Prostate gland (tissue), 2 donors: ENCODE measurements at regions not wholly inside any gene's neighbourhood (a gene's known extent, or its start where the extent isn't known, plus 50 kb on each side); places are given as distances from the start of the nearest gene placed in this dataset.

Experiments used
- DNase-seq: peaks from one replicate; pipeline ENCODE4 v3.0.0-alpha.2; 2019; ENCODE audit warnings: low spot score
- H3K27ac ChIP-seq, 2 donors: fragments of 200-600 bp; sonication (generic); 2 replicates each; pipeline ENCODE4 v1.5.1; 2017 to 2019
- H3K27me3 ChIP-seq: fragments of 200-600 bp; sonication (generic); replicated peaks from 2 replicates; pipeline ENCODE4 v1.5.1; 2019; ENCODE audit not compliant: insufficient read depth
- H3K36me3 ChIP-seq, 2 donors: fragments of 200-600 bp; sonication (generic); 1 replicate in 1 of 2; 2 replicates in 1 of 2; pipeline versions ENCODE4 v1.5.1 to v1.8.1; 2017 to 2019
- H3K4me1 ChIP-seq: fragments of 200-600 bp; sonication (generic); replicated peaks from 2 replicates; pipeline ENCODE4 v1.5.1; 2019
- H3K4me3 ChIP-seq, 2 donors: fragments of 200-600 bp; sonication (generic); 2 replicates each; pipeline ENCODE4 v1.5.1; 2017 to 2019
- H3K9me3 ChIP-seq: fragments of 200-600 bp; sonication (generic); 2 replicates; pipeline ENCODE4 v1.5.1; 2017
- CTCF ChIP-seq, 4 experiments: fragments of 200-600 bp in 2 of 4; fragments of 450-650 bp in 2 of 4; sonication (generic) in 2 of 4; IDR thresholded peaks; 1 replicate in 3 of 4; 2 replicates in 1 of 4; pipeline ENCODE4 v1.5.1; 2016 to 2019; ENCODE audit warnings: antibody characterized with exemption in 4 of 4, mild to moderate bottlenecking in 2 of 4, moderate library complexity in 2 of 4
- POLR2A ChIP-seq: fragments of 450-650 bp; IDR thresholded peaks from one replicate; pipeline ENCODE4 v1.6.1; 2016; ENCODE audit warnings: antibody characterized with exemption, mild to moderate bottlenecking
- POLR2AphosphoS5 ChIP-seq: sonication (generic); formaldehyde crosslinking; IDR thresholded peaks from one replicate; pipeline ENCODE4 v1.6.1; 2017; ENCODE audit warnings: antibody characterized with exemption
- WGBS: methylation state at CpG from one replicate; pipeline ENCODE4 v1.1.5; 2018; 5-methylcytosine and 5-hydroxymethylcytosine counted together
- intact Hi-C: fragments of 100-400 bp; cut with DNase I; formaldehyde crosslinking; loops from one replicate; pipeline ENCODE4 v1.14.2; 2022
- small RNA-seq, 2 donors: library from RNA; depleted of rRNA; stranded (forward); fragments of <200 nt; gene quantifications; one replicate each; pipeline ENCODE3, GENCODE V24; 2016

GRCh38 chr10:34872820-34873219 is 57.7 kb upstream of the PARD3 start:
- no peaks in the 10 kb centered on the region for H3K36me3 ChIP-seq
- H3K27me3 ChIP-seq, result no peaks in the 10 kb centered on the region
- H3K9me3 ChIP-seq, result no peaks in the 10 kb centered on the region
- no peak for TF ChIP-seq POLR2AphosphoS5
- no peak for TF ChIP-seq CTCF (IDR thresholded peaks at IDR 0.05)
- TF ChIP-seq POLR2A, result no peak
- WGBS, result 93% methylated on average over 3 of the region's 3 CpGs
- DNase-seq, result no peak
- H3K4me1 ChIP-seq, result no peaks in the 10 kb centered on the region
- no peak overlapping the region for H3K27ac ChIP-seq
- intact Hi-C loops, result no loop called here
- no peak overlapping the region for H3K4me3 ChIP-seq

- 76% methylated on average over 11 of the region's 11 CpGs for WGBS
- TF ChIP-seq POLR2A (no peak), POLR2AphosphoS5 (no peak), CTCF (IDR thresholded peaks at IDR 0.05) (no peak)
- no peak overlapping the region for H3K27ac ChIP-seq
- H3K27me3 ChIP-seq, result no peaks in the 10 kb centered on the region
- no peak overlapping the region for H3K4me3 ChIP-seq
- no peaks in the 10 kb centered on the region for H3K9me3 ChIP-seq
- H3K4me1 ChIP-seq, result peaks cover 2% of the 10 kb centered on the region
- intact Hi-C loops, result loop anchor here (10.0 kb wide), 1 partner anchor 66 kb away; no protein-coding TSS in a partner anchor
- no peaks in the 10 kb centered on the region for H3K36me3 ChIP-seq
- no peak for DNase-seq
Measured at GRCh38 chr10:34869135-34869836, 54.2 kb upstream of the PARD3 start.

- Histone ChIP-seq H3K9me3 (no peaks in the 10 kb centered on the region), H3K4me1 (peaks cover 6% of the 10 kb centered on the region), H3K36me3 (no peaks in the 10 kb centered on the region), H3K27ac (no peak overlapping the region), H3K27me3 (no peaks in the 10 kb centered on the region), H3K4me3 (no peak overlapping the region)
- WGBS, result 94% methylated on average over 6 of the region's 6 CpGs
- TF ChIP-seq POLR2A, result no peak
- no peak for TF ChIP-seq POLR2AphosphoS5
- TF ChIP-seq CTCF (IDR thresholded peaks at IDR 0.05), result no peak
- no peak for DNase-seq
- intact Hi-C loops, result loop anchor here (10.0 kb wide), 1 partner anchor 66 kb away; no protein-coding TSS in a partner anchor
Measured at GRCh38 chr10:34868589-34868988, 53.5 kb upstream of the PARD3 start.

GRCh38 chr10:34866848-34867247 is 51.8 kb upstream of the PARD3 start:
- intact Hi-C loops, result loop anchor here (10.0 kb wide), 1 partner anchor 68 kb away; no protein-coding TSS in a partner anchor
- no peaks in the 10 kb centered on the region for H3K27me3 ChIP-seq
- peaks cover 6% of the 10 kb centered on the region for H3K4me1 ChIP-seq
- no peak for DNase-seq
- H3K27ac ChIP-seq, result no peak overlapping the region
- H3K4me3 ChIP-seq, result no peak overlapping the region
- no peak for TF ChIP-seq CTCF (IDR thresholded peaks at IDR 0.05)
- TF ChIP-seq POLR2A, result no peak
- no peak for TF ChIP-seq POLR2AphosphoS5
- 74% methylated on average over 3 of the region's 3 CpGs for WGBS
- no peaks in the 10 kb centered on the region for H3K9me3 ChIP-seq
- H3K36me3 ChIP-seq, result no peaks in the 10 kb centered on the region

Small RNAs in the stretch of these regions (small RNA-seq; reads per million reads assigned to genes)
- gene RNU6-193P (0 reads per million in 2 donors), gene RNU6-847P (0 reads per million in 2 donors), gene SS18L2P1 (0 reads per million in 2 donors)
